Heart left ventricle (tissue), 16 donors: ENCODE measurements at regions not wholly inside any gene's neighbourhood (a gene's known extent, or its start where the extent isn't known, plus 50 kb on each side); places are given as distances from the start of the nearest gene placed in this dataset.

ENCODE experiments used
- ATAC-seq, 4 donors: fragments of 200-7000 bp; cut with Tn5 transposase; one replicate each; pipeline ENCODE4 v1.9.1; 2020 to 2022; ENCODE audit warnings: moderate library complexity in 4 of 4, mild to moderate bottlenecking in 3 of 4, moderate number of reproducible peaks in 1 of 4
- DNase-seq, 5 donors: peaks; one replicate each; pipeline ENCODE4 v3.0.0-alpha.2; 2020
- H3K27ac ChIP-seq, 12 donors: fragments of 200-600 bp; sonication (generic) in 4 of 12; one replicate each; pipeline versions ENCODE4 v1.5.0 to v1.8.0; 2016 to 2022; ENCODE audit warnings: mild to moderate bottlenecking in 2 of 12
- H3K27me3 ChIP-seq, 9 donors: fragments of 200-600 bp; sonication (generic) in 2 of 9; one replicate each; pipeline versions ENCODE4 v1.5.1 to v1.8.0; 2016 to 2022; ENCODE audit warnings: mild to moderate bottlenecking in 3 of 9
- H3K36me3 ChIP-seq, 9 donors: fragments of 200-600 bp; sonication (generic) in 2 of 9; one replicate each; pipeline versions ENCODE4 v1.5.0 to v1.8.0; 2018 to 2022; ENCODE audit warnings: mild to moderate bottlenecking in 2 of 9
- H3K4me1 ChIP-seq, 12 donors: fragments of 200-600 bp; sonication (generic) in 4 of 12; one replicate each; pipeline versions ENCODE4 v1.5.0 to v1.8.0; 2016 to 2022; ENCODE audit warnings: mild to moderate bottlenecking in 3 of 12
- H3K4me3 ChIP-seq, 12 donors: fragments of 200-600 bp; sonication (generic) in 4 of 12; one replicate each; pipeline versions ENCODE4 v1.5.0 to v1.8.0; 2017 to 2022; ENCODE audit warnings: mild to moderate bottlenecking in 9 of 12, moderate library complexity in 4 of 12
- H3K9me3 ChIP-seq, 12 donors: fragments of 200-600 bp; sonication (generic) in 4 of 12; one replicate each; pipeline versions ENCODE4 v1.5.0 to v1.8.0; 2016 to 2022; ENCODE audit warnings: mild to moderate bottlenecking in 1 of 12
- POLR2A ChIP-seq, 2 donors: fragments of 450-650 bp; IDR thresholded peaks; one replicate each; pipeline ENCODE4 v1.6.1; 2017; ENCODE audit warnings: antibody characterized with exemption in 2 of 2, mild to moderate bottlenecking in 2 of 2, moderate library complexity in 2 of 2
- WGBS, 4 donors: extraction: QIAGEN DNeasy Blood & Tissue Kit in 2 of 4; methylation state at CpG; one replicate each; pipeline versions ENCODE4 v1.1.5 to v1.1.7; 2013 to 2018; 5-methylcytosine and 5-hydroxymethylcytosine counted together
- intact Hi-C, 10 donors: fragments of 100-400 bp; cut with DNase I; formaldehyde crosslinking; loops; one replicate each; pipeline versions ENCODE4 v1.11.1 to v1.14.2; 2022
- TF ChIP-seq, protein P1 (sequence below), 12 donors: fragments of 200-600 bp; sonication (generic) in 4 of 12; IDR thresholded peaks; one replicate each; pipeline versions ENCODE4 v1.5.0 to v1.8.0; 2018 to 2022; ENCODE audit warnings: antibody characterized with exemption in 12 of 12, mild to moderate bottlenecking in 5 of 12
- donor health status: ischemic (EF 13 %, LVEDD 7.1; RV severe dilation, severe dysfunction).
- donor health status: healthy with polysubstance abuse.
- donor health status: DM: no; HTN: yes; CAD: no.
- donor health status: DM: no; HTN: no; CAD: no.
- donor health status: ischemic (EF 25% LVEDD 6.9; RV normal size, moderate dysfunction).
- donor health status: ischemic (EF 25% LVEDD 5.7; RV mildly dilated, moderate dysfunction).
- donor health status: healthy.
- donor health status: DM: yes; HTN: yes; CAD: no.
- donor health status: ischemic (EF 35%, LVEDD 5.7; RV mildly dilated, moderate dysfunction).
- donor health status: nonischemic (EF 11% LVEDD 7.7; RV severe dilation, severe dysfunction).
- donor health status: DM: yes; HTN: yes; CAD: no.
- donor health status: PGD.
- donor health status: ischemic (EF 29% LVEDD 5.4; RV normal size, mild dysfunction).
- donor health status: nonischemic (EF 23%, LVEDD 6.1; RV moderate dilation, normal function).

- H3K4me1 ChIP-seq: no peaks in the 10 kb centered on the region
- H3K27ac ChIP-seq: no peak overlapping the region
- intact Hi-C loops: no loop called here
- no peak for ATAC-seq
- H3K36me3 ChIP-seq: no peaks in the 10 kb centered on the region
- H3K27me3 ChIP-seq: peaks cover 0 to 33% (median 10%) of the 10 kb centered on the region in 9 donors
- TF ChIP-seq POLR2A (IDR thresholded peaks at IDR 0.05): no peak
- TF ChIP-seq, protein P1, sequence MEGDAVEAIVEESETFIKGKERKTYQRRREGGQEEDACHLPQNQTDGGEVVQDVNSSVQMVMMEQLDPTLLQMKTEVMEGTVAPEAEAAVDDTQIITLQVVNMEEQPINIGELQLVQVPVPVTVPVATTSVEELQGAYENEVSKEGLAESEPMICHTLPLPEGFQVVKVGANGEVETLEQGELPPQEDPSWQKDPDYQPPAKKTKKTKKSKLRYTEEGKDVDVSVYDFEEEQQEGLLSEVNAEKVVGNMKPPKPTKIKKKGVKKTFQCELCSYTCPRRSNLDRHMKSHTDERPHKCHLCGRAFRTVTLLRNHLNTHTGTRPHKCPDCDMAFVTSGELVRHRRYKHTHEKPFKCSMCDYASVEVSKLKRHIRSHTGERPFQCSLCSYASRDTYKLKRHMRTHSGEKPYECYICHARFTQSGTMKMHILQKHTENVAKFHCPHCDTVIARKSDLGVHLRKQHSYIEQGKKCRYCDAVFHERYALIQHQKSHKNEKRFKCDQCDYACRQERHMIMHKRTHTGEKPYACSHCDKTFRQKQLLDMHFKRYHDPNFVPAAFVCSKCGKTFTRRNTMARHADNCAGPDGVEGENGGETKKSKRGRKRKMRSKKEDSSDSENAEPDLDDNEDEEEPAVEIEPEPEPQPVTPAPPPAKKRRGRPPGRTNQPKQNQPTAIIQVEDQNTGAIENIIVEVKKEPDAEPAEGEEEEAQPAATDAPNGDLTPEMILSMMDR (IDR thresholded peaks at IDR 0.05): no peak
- no peak for DNase-seq
- WGBS, 4 donors: 65 to 79% (median 74%) methylated on average over 6 of the region's 6 CpGs
- H3K4me3 ChIP-seq: no peak overlapping the region
- no peaks in the 10 kb centered on the region for H3K9me3 ChIP-seq
Observed at GRCh38 chr11:116586392-116586791, 186.4 kb downstream of the BUD13 start.

GRCh38 chr11:116582571-116582970, 190.2 kb downstream of the BUD13 start:
- DNase-seq (no peak), ATAC-seq (no peak)
- H3K4me1 ChIP-seq: peaks cover 0 to 23% (median 5%) of the 10 kb centered on the region in 12 donors
- intact Hi-C loops: no loop called here
- TF ChIP-seq, protein P1 (IDR thresholded peaks at IDR 0.05): no peak
- TF ChIP-seq POLR2A (IDR thresholded peaks at IDR 0.05): no peak
- H3K27ac ChIP-seq: no peak overlapping the region
- peaks cover 17 to 67% (median 38%) of the 10 kb centered on the region in 9 donors for H3K27me3 ChIP-seq
- 72 to 79% (median 76%) methylated on average over 5 to 8 of the region's 8 CpGs for WGBS, 4 donors
- no peaks in the 10 kb centered on the region for H3K9me3 ChIP-seq
- no peaks in the 10 kb centered on the region for H3K36me3 ChIP-seq
- H3K4me3 ChIP-seq: no peak overlapping the region

DNA sequence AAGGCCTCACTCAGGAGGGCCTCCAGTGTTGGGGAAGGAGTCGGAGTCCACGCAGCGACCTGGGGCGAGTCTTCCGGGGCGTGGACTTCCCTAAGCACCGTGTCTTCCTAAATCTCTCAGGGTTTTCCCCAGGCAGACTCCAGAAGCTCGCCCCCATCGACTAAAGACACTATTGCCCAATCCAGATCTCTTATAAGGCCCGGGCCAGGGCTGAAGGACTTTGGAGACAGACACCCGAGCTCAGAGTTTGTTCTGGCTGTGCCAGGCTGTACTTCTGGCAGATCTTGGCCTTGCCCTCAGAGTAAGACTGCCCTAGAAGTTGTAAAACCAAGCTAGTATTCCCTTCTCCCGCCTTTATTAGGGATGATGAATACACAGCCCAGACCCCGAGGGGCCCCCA, 191.4 kb downstream of the BUD13 start:
- Histone ChIP-seq H3K4me3 (no peak overlapping the region), H3K4me1 (peaks cover 0 to 23% (median 5%) of the 10 kb centered on the region in 12 donors), H3K27me3 (peaks cover 17 to 69% (median 38%) of the 10 kb centered on the region in 9 donors), H3K36me3 (no peaks in the 10 kb centered on the region), H3K9me3 (no peaks in the 10 kb centered on the region), H3K27ac (no peak overlapping the region)
- intact Hi-C loops: no loop called here
- DNase-seq: no peak
- WGBS, 4 donors: 30 to 40% (median 37%) methylated on average over 11 to 13 of the region's 13 CpGs
- TF ChIP-seq, protein P1 (IDR thresholded peaks at IDR 0.05): no peak
- no peak for TF ChIP-seq POLR2A (IDR thresholded peaks at IDR 0.05)
- no peak for ATAC-seq

GRCh38 chr11:116580799-116581198, 192.0 kb downstream of the BUD13 start:
- TF ChIP-seq, protein P1 (IDR thresholded peaks at IDR 0.05): no peak
- TF ChIP-seq POLR2A (IDR thresholded peaks at IDR 0.05): no peak
- Histone ChIP-seq H3K4me3 (peak overlapping the region in 3 of 12 donors; percentile 1 to 24 (median 15)), H3K36me3 (no peaks in the 10 kb centered on the region), H3K4me1 (peaks cover 0 to 23% (median 5%) of the 10 kb centered on the region in 12 donors), H3K9me3 (no peaks in the 10 kb centered on the region), H3K27me3 (peaks cover 17 to 65% (median 38%) of the 10 kb centered on the region in 9 donors), H3K27ac (no peak overlapping the region)
- DNase-seq (no peak), ATAC-seq (no peak)
- intact Hi-C loops: no loop called here
- 2 to 3% (median 3%) methylated on average over 32 to 38 of the region's 38 CpGs for WGBS, 4 donors
